Hepatocyte (in vitro differentiated cells): ENCODE measurements at regions not wholly inside any gene's neighbourhood (a gene's known extent, or its start where the extent isn't known, plus 50 kb on each side); places are given as distances from the start of the nearest gene placed in this dataset.

Experiments
- CTCF ChIP-seq: fragments of 200-600 bp; sonication (generic); IDR thresholded peaks from 2 replicates; pipeline ENCODE4 v1.5.1; 2016; ENCODE audit warnings: antibody characterized with exemption, mild to moderate bottlenecking; ENCODE audit not compliant: poor library complexity
- EZH2 ChIP-seq: fragments of 200-600 bp; sonication (generic); IDR thresholded peaks from 2 replicates; pipeline ENCODE4 v1.6.1; 2016; ENCODE audit warnings: antibody characterized with exemption, mild to moderate bottlenecking, borderline replicate concordance

- TF ChIP-seq CTCF (no peak), EZH2 (no peak)
Observed at GRCh38 chr18:78151234-78151633, 828.4 kb upstream of the SALL3 start.
